Stomach (tissue), 8 donors: ENCODE measurements at regions not wholly inside any gene's neighbourhood (a gene's known extent, or its start where the extent isn't known, plus 50 kb on each side); places are given as distances from the start of the nearest gene placed in this dataset.

ENCODE experiments used
- DNase-seq, 2 donors: peaks; one replicate each; pipeline versions ENCODE4 v3.0.0 to v3.0.0-alpha.2; 2013 to 2019
- H3K27ac ChIP-seq, 5 donors: fragments of 200-600 bp in 4 of 5; sonication (generic) in 4 of 5; one replicate each; pipeline ENCODE4 v1.5.1; 2013 to 2019; ENCODE audit warnings: mild to moderate bottlenecking in 1 of 5, moderate library complexity in 1 of 5
- H3K27me3 ChIP-seq, 3 donors: fragments of 200-600 bp; sonication (generic); one replicate each; pipeline ENCODE4 v1.5.1; 2017 to 2019; ENCODE audit warnings: mixed run types in 1 of 3
- H3K36me3 ChIP-seq, 4 donors: fragments of 200-600 bp; sonication (generic); 1 replicate in 3 of 4; 2 replicates in 1 of 4; pipeline ENCODE4 v1.5.1; 2016 to 2019
- H3K4me1 ChIP-seq, 4 donors: fragments of 200-600 bp; sonication (generic); one replicate each; pipeline ENCODE4 v1.5.1; 2016 to 2019
- H3K4me3 ChIP-seq, 4 donors: fragments of 200-600 bp; sonication (generic) in 3 of 4; one replicate each; pipeline ENCODE4 v1.5.1; 2016 to 2019; ENCODE audit warnings: mild to moderate bottlenecking in 1 of 4
- H3K9me3 ChIP-seq, 4 donors: fragments of 200-600 bp; sonication (generic); one replicate each; pipeline ENCODE4 v1.5.1; 2016 to 2019
- EP300 ChIP-seq: sonication (generic); formaldehyde crosslinking; IDR thresholded peaks from one replicate; pipeline ENCODE4 v1.6.1; 2017; ENCODE audit warnings: antibody characterized with exemption
- POLR2A ChIP-seq, 4 donors: fragments of 450-650 bp; IDR thresholded peaks; one replicate each; pipeline ENCODE4 v1.6.1; 2016; ENCODE audit warnings: antibody characterized with exemption in 4 of 4, control low read depth in 2 of 4, mild to moderate bottlenecking in 1 of 4, moderate library complexity in 1 of 4
- POLR2AphosphoS5 ChIP-seq, 3 donors: sonication (generic); formaldehyde crosslinking; IDR thresholded peaks; one replicate each; pipeline ENCODE4 v1.6.1; 2016; ENCODE audit warnings: antibody characterized with exemption in 3 of 3
- WGBS, 5 donors: extraction: QIAGEN DNeasy Blood & Tissue Kit in 3 of 5; methylation state at CpG; one replicate each; pipeline versions ENCODE4 v1.1.5 to v1.1.7; 2013 to 2018; 5-methylcytosine and 5-hydroxymethylcytosine counted together
- intact Hi-C: fragments of 100-400 bp; cut with DNase I; formaldehyde crosslinking; loops from one replicate; pipeline ENCODE4 v1.15.1; 2023; ENCODE audit warnings: low total_unique reads
- TF ChIP-seq, protein P1 (sequence below), 7 experiments: fragments of 450-650 bp in 4 of 7; fragments of 200-600 bp in 3 of 7; sonication (generic) in 3 of 7; IDR thresholded peaks; one replicate each; pipeline ENCODE4 v1.5.1; 2016 to 2019; ENCODE audit warnings: antibody characterized with exemption in 7 of 7, control low read depth in 2 of 7, mild to moderate bottlenecking in 1 of 7
- donor health status: healthy with polysubstance abuse.
- donor health status: Bipolar disorder and iron deficiency.
- donor health status: healthy.

DNA sequence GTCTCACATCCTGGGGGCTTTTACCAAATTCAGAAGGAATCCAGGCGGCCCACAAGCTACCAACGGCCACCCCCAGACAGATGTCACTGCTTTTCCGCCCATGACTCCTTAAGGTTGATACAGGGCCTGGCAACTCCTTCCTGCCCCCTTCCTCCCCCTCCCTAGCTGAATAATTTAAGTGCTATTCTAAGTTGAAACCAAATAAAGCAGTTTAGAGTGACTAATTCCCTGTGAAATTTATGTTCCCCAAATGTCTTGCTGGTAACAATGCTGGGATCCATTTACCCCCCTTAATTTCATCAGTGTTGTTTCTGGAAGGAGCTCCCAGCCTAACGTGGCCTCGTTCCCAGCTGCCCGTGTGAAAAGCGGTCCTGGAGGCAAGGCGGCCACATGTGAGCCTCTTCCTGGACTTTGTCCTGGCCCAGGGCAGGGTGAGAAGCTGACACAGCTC is 109.6 kb downstream of the TMEM130 start:
- H3K4me3 ChIP-seq = no peak overlapping the region
- DNase-seq = no peak
- peaks cover 0 to 41% (median 4%) of the 10 kb centered on the region in 3 donors for H3K27me3 ChIP-seq
- no peaks in the 10 kb centered on the region for H3K9me3 ChIP-seq
- intact Hi-C loops = no loop called here
- no peaks in the 10 kb centered on the region for H3K36me3 ChIP-seq
- no peak overlapping the region for H3K27ac ChIP-seq
- H3K4me1 ChIP-seq = no peaks in the 10 kb centered on the region
- TF ChIP-seq, protein P1, sequence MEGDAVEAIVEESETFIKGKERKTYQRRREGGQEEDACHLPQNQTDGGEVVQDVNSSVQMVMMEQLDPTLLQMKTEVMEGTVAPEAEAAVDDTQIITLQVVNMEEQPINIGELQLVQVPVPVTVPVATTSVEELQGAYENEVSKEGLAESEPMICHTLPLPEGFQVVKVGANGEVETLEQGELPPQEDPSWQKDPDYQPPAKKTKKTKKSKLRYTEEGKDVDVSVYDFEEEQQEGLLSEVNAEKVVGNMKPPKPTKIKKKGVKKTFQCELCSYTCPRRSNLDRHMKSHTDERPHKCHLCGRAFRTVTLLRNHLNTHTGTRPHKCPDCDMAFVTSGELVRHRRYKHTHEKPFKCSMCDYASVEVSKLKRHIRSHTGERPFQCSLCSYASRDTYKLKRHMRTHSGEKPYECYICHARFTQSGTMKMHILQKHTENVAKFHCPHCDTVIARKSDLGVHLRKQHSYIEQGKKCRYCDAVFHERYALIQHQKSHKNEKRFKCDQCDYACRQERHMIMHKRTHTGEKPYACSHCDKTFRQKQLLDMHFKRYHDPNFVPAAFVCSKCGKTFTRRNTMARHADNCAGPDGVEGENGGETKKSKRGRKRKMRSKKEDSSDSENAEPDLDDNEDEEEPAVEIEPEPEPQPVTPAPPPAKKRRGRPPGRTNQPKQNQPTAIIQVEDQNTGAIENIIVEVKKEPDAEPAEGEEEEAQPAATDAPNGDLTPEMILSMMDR (IDR thresholded peaks at IDR 0.05) = no peak
- TF ChIP-seq POLR2AphosphoS5 (IDR thresholded peaks at IDR 0.05) (no peak), POLR2A (IDR thresholded peaks at IDR 0.05) (no peak), EP300 (no peak)
- WGBS, 5 donors = 40 to 69% (median 62%) methylated on average over 8 of the region's 8 CpGs

GRCh38 chr7:98761225-98761624 is 108.6 kb downstream of the TMEM130 start:
- TF ChIP-seq EP300 (no peak), POLR2AphosphoS5 (IDR thresholded peaks at IDR 0.05) (no peak), POLR2A (IDR thresholded peaks at IDR 0.05) (no peak)
- TF ChIP-seq, protein P1 (IDR thresholded peaks at IDR 0.05) = no peak
- Histone ChIP-seq H3K9me3 (no peaks in the 10 kb centered on the region), H3K4me1 (no peaks in the 10 kb centered on the region), H3K27me3 (peaks cover 0 to 33% (median 0%) of the 10 kb centered on the region in 3 donors), H3K27ac (no peak overlapping the region), H3K36me3 (no peaks in the 10 kb centered on the region), H3K4me3 (no peak overlapping the region)
- no peak for DNase-seq
- 60 to 82% (median 80%) methylated on average over 1 of the region's 1 CpG for WGBS, 5 donors
- intact Hi-C loops = no loop called here

GRCh38 chr7:98762620-98763019 is 107.2 kb downstream of the TMEM130 start:
- H3K4me1 ChIP-seq = no peaks in the 10 kb centered on the region
- TF ChIP-seq EP300 = no peak
- no peak for TF ChIP-seq POLR2AphosphoS5 (IDR thresholded peaks at IDR 0.05)
- TF ChIP-seq, protein P1 (IDR thresholded peaks at IDR 0.05) = no peak
- TF ChIP-seq POLR2A (IDR thresholded peaks at IDR 0.05) = no peak
- no peak for DNase-seq
- intact Hi-C loops = no loop called here
- no peaks in the 10 kb centered on the region for H3K9me3 ChIP-seq
- peaks cover 0 to 24% (median 0%) of the 10 kb centered on the region in 3 donors for H3K27me3 ChIP-seq
- no peaks in the 10 kb centered on the region for H3K36me3 ChIP-seq
- no peak overlapping the region for H3K4me3 ChIP-seq
- 28 to 68% (median 60%) methylated on average over 4 of the region's 4 CpGs for WGBS, 5 donors
- H3K27ac ChIP-seq = no peak overlapping the region

- TF ChIP-seq EP300 = no peak
- TF ChIP-seq POLR2AphosphoS5 (IDR thresholded peaks at IDR 0.05) = no peak
- TF ChIP-seq POLR2A (IDR thresholded peaks at IDR 0.05) = no peak
- TF ChIP-seq, protein P1 (IDR thresholded peaks at IDR 0.05) = no peak
- intact Hi-C loops = no loop called here
Measured at GRCh38 chr7:98763441-98763840, 106.4 kb downstream of the TMEM130 start.

More at GRCh38 chr7:98763441-98763840, 106.4 kb downstream of the TMEM130 start:
- DNase-seq = no peak
- no peaks in the 10 kb centered on the region for H3K4me1 ChIP-seq
- H3K4me3 ChIP-seq = no peak overlapping the region
- H3K36me3 ChIP-seq = no peaks in the 10 kb centered on the region
- H3K27me3 ChIP-seq = peaks cover 0 to 24% (median 0%) of the 10 kb centered on the region in 3 donors
- no peaks in the 10 kb centered on the region for H3K9me3 ChIP-seq
- 55 to 62% (median 57%) methylated on average over 8 of the region's 8 CpGs for WGBS, 5 donors
- H3K27ac ChIP-seq = no peak overlapping the region
